IPS DF 6.9 (cell line): ENCODE measurements at regions not wholly inside any gene's neighbourhood (a gene's known extent, or its start where the extent isn't known, plus 50 kb on each side); places are given as distances from the start of the nearest gene placed in this dataset.
"Not testable (repeated sequence)": the region's sequence is repeated elsewhere in the genome, so short reads cannot be mapped to it uniquely, and the experiment has no call there.

Experiments
- DNase-seq: peaks from one replicate; pipeline ENCODE4 v3.0.0-alpha.2; 2013; ENCODE audit warnings: low read depth, low spot score
- H3K27ac ChIP-seq: one replicate; pipeline ENCODE4 v1.5.1; 2013; ENCODE audit warnings: low read length, control low read depth
- H3K27me3 ChIP-seq: 2 replicates; pipeline ENCODE4 v1.6.1; 2013; ENCODE audit warnings: mild to moderate bottlenecking, low read length; ENCODE audit not compliant: control insufficient read depth, insufficient read depth
- H3K36me3 ChIP-seq: 2 replicates; pipeline ENCODE4 v1.6.1; 2013; ENCODE audit warnings: low read length; ENCODE audit not compliant: control insufficient read depth, insufficient read depth
- H3K4me1 ChIP-seq: 2 replicates; pipeline ENCODE4 v1.6.1; 2013; ENCODE audit warnings: low read length; ENCODE audit not compliant: control insufficient read depth, insufficient read depth
- H3K4me3 ChIP-seq: 2 replicates; pipeline ENCODE4 v1.5.1; 2013; ENCODE audit warnings: mild to moderate bottlenecking, low read length
- H3K9me3 ChIP-seq: 2 replicates; pipeline ENCODE4 v1.6.1; 2013; ENCODE audit warnings: low read length, inconsistent platforms; ENCODE audit not compliant: control insufficient read depth, insufficient read depth
- WGBS: extraction: QIAGEN DNeasy Blood & Tissue Kit; methylation state at CpG from one replicate; pipeline ENCODE4 v1.1.7; 2013; ENCODE audit warnings: mixed read lengths, missing lambda C conversion rate; ENCODE audit not compliant: insufficient read length, insufficient coverage; 5-methylcytosine and 5-hydroxymethylcytosine counted together

GRCh38 chr2:146734042-146734820 is 1110.6 kb upstream of the ACVR2A start:
- H3K4me3 ChIP-seq: no peak overlapping the region
- H3K4me1 ChIP-seq: no peaks in the 10 kb centered on the region
- no peaks in the 10 kb centered on the region for H3K9me3 ChIP-seq
- H3K27me3 ChIP-seq: no peaks in the 10 kb centered on the region
- H3K27ac ChIP-seq: no peak overlapping the region
- WGBS: no CpG with 5 or more reads among the region's 8 CpGs
- DNase-seq: peak; percentile 13
- H3K36me3 ChIP-seq: no peaks in the 10 kb centered on the region

GRCh38 chr2:146730882-146731281 is 1113.9 kb upstream of the ACVR2A start:
- Histone ChIP-seq H3K4me3 (no peak overlapping the region), H3K27ac (no peak overlapping the region), H3K4me1 (no peaks in the 10 kb centered on the region), H3K27me3 (no peaks in the 10 kb centered on the region), H3K9me3 (no peaks in the 10 kb centered on the region), H3K36me3 (no peaks in the 10 kb centered on the region)
- no CpG with 5 or more reads among the region's 1 CpG for WGBS
- DNase-seq: no peak

- H3K9me3 ChIP-seq: no peaks in the 10 kb centered on the region; the same call in 1 of the 2 replicates
Measured at GRCh38 chr2:146721486-146721885, 1123.3 kb upstream of the ACVR2A start.

GRCh38 chr2:146720170-146720569 is 1124.7 kb upstream of the ACVR2A start:
- Histone ChIP-seq H3K27ac (no peak overlapping the region), H3K36me3 (no peaks in the 10 kb centered on the region), H3K4me1 (no peaks in the 10 kb centered on the region), H3K27me3 (no peaks in the 10 kb centered on the region), H3K9me3 (no peaks in the 10 kb centered on the region; the same call in 1 of the 2 replicates), H3K4me3 (no peak overlapping the region)
- no peak for DNase-seq
- no CpG with 5 or more reads among the region's 4 CpGs for whole genome bisulfite sequencing

More at GRCh38 chr2:146721486-146721885, 1123.3 kb upstream of the ACVR2A start:
- Histone ChIP-seq H3K4me1 (no peaks in the 10 kb centered on the region), H3K36me3 (no peaks in the 10 kb centered on the region), H3K27me3 (no peaks in the 10 kb centered on the region), H3K4me3 (no peak overlapping the region), H3K27ac (no peak overlapping the region)
- DNase-seq: no peak
- no CpG with 5 or more reads among the region's 7 CpGs for WGBS

GRCh38 chr2:146716591-146716990 is 1128.2 kb upstream of the ACVR2A start:
- H3K27me3 ChIP-seq: no peaks in the 10 kb centered on the region
- no CpG with 5 or more reads among the region's 3 CpGs for WGBS
- no peak overlapping the region for H3K27ac ChIP-seq
- no peak overlapping the region for H3K4me3 ChIP-seq
- no peaks in the 10 kb centered on the region; the same call in 1 of the 2 replicates for H3K9me3 ChIP-seq
- H3K36me3 ChIP-seq: no peaks in the 10 kb centered on the region
- H3K4me1 ChIP-seq: no peaks in the 10 kb centered on the region
- DNase-seq: no peak

GRCh38 chr2:146709004-146709403 is 1135.8 kb upstream of the ACVR2A start:
- Histone ChIP-seq H3K9me3 (no peaks in the 10 kb centered on the region), H3K27me3 (no peaks in the 10 kb centered on the region), H3K4me3 (no peak overlapping the region), H3K36me3 (no peaks in the 10 kb centered on the region), H3K4me1 (no peaks in the 10 kb centered on the region), H3K27ac (no peak overlapping the region)
- DNase-seq: no peak
- WGBS: no CpG with 5 or more reads among the region's 3 CpGs

- DNase-seq: peak; percentile 81
- Histone ChIP-seq H3K4me3 (no peak overlapping the region), H3K27me3 (no peaks in the 10 kb centered on the region), H3K9me3 (no peaks in the 10 kb centered on the region), H3K36me3 (no peaks in the 10 kb centered on the region), H3K4me1 (no peaks in the 10 kb centered on the region), H3K27ac (no peak overlapping the region)
- WGBS: no CpG with 5 or more reads among the region's 1 CpG
Measured at GRCh38 chr2:146701183-146701582, 1143.6 kb upstream of the ACVR2A start.

- Histone ChIP-seq H3K9me3 (no peaks in the 10 kb centered on the region), H3K4me1 (no peaks in the 10 kb centered on the region), H3K27me3 (no peaks in the 10 kb centered on the region), H3K4me3 (no peak overlapping the region), H3K36me3 (no peaks in the 10 kb centered on the region), H3K27ac (no peak overlapping the region)
- no CpG with 5 or more reads among the region's 1 CpG for WGBS
- DNase-seq: no peak
Measured at GRCh38 chr2:146697307-146697706, 1147.5 kb upstream of the ACVR2A start.

- H3K9me3 ChIP-seq, H3K27ac ChIP-seq, DNase-seq, H3K4me1 ChIP-seq, H3K4me3 ChIP-seq, H3K27me3 ChIP-seq, H3K36me3 ChIP-seq: not testable (repeated sequence)
- no CpG with 5 or more reads among the region's 3 CpGs for WGBS
Measured at GRCh38 chr2:146696787-146697186, 1148.0 kb upstream of the ACVR2A start.

- no peak for DNase-seq
- peaks cover 5% of the 10 kb centered on the region; the same call in 1 of the 2 replicates for H3K4me1 ChIP-seq
- no CpG with 5 or more reads among the region's 1 CpG for WGBS
- no peaks in the 10 kb centered on the region for H3K27me3 ChIP-seq
- no peaks in the 10 kb centered on the region for H3K9me3 ChIP-seq
- H3K36me3 ChIP-seq: no peaks in the 10 kb centered on the region
- no peak overlapping the region for H3K4me3 ChIP-seq
- H3K27ac ChIP-seq: no peak overlapping the region
Measured at GRCh38 chr2:146681991-146682390, 1162.8 kb upstream of the ACVR2A start.

GRCh38 chr2:146678516-146678915 is 1166.3 kb upstream of the ACVR2A start:
- Histone ChIP-seq H3K4me3 (no peak overlapping the region), H3K27me3 (no peaks in the 10 kb centered on the region), H3K4me1 (peaks cover 5% of the 10 kb centered on the region; the same call in 1 of the 2 replicates), H3K36me3 (no peaks in the 10 kb centered on the region), H3K27ac (no peak overlapping the region), H3K9me3 (no peaks in the 10 kb centered on the region)
- no CpG with 5 or more reads among the region's 5 CpGs for WGBS
- no peak for DNase-seq
